MCF 10A (cell line): ENCODE measurements at regions not wholly inside any gene's neighbourhood (a gene's known extent, or its start where the extent isn't known, plus 50 kb on each side); places are given as distances from the start of the nearest gene placed in this dataset.

Experiments used
- BruUV-seq: library from RNA; stranded (reverse); fragments of 400-500 nt; replicated peaks from 2 replicates; lab custom pipeline; 2021; lab: Mats Ljungman, UMichigan
- CTCF ChIA-PET: fragments of 300-600 bp; sonication (Branson Sonifier 250); formaldehyde crosslinking; extraction: SDS; loops from one replicate; lab custom pipeline; 2021; ENCODE audit warnings: antibody characterized with exemption, inconsistent platforms; lab: Yijun Ruan, JAX
- POLR2A ChIA-PET: fragments of 300-600, 350-650 bp; sonication (Branson Sonifier 250); formaldehyde crosslinking; extraction: SDS; loops from one replicate; lab custom pipeline; 2020; ENCODE audit warnings: antibody characterized with exemption, inconsistent platforms; lab: Yijun Ruan, JAX
- DNase-seq: peaks from one replicate; pipeline ENCODE4 v3.0.0-alpha.2; 2018; ENCODE audit not compliant: unreplicated experiment
- H3K27ac Mint-ChIP-seq: one replicate; pipeline ENCODE4 v1.8.0; 2022; ENCODE audit warnings: mild to moderate bottlenecking, low read depth, mixed read lengths; ENCODE audit not compliant: unreplicated experiment
- H3K27me3 Mint-ChIP-seq: one replicate; pipeline ENCODE4 v1.8.0; 2022; ENCODE audit warnings: mixed read lengths; ENCODE audit not compliant: insufficient read depth, unreplicated experiment
- H3K36me3 Mint-ChIP-seq: one replicate; pipeline ENCODE4 v1.8.0; 2022; ENCODE audit warnings: mild to moderate bottlenecking, moderate library complexity, mixed read lengths; ENCODE audit not compliant: insufficient read depth, unreplicated experiment
- H3K4me1 Mint-ChIP-seq: one replicate; pipeline ENCODE4 v1.8.0; 2022; ENCODE audit warnings: mixed read lengths; ENCODE audit not compliant: insufficient read depth, unreplicated experiment
- H3K4me3 Mint-ChIP-seq: one replicate; pipeline ENCODE4 v1.8.0; 2022; ENCODE audit warnings: mild to moderate bottlenecking, moderate library complexity, mixed read lengths; ENCODE audit not compliant: unreplicated experiment
- H3K9me3 Mint-ChIP-seq: one replicate; pipeline ENCODE4 v1.8.0; 2022; ENCODE audit warnings: mixed read lengths; ENCODE audit not compliant: unreplicated experiment
- CTCF ChIP-seq: fragments of 200-600 bp; IDR thresholded peaks from one replicate; pipeline ENCODE4 v1.8.0; 2022; ENCODE audit warnings: antibody characterized with exemption, mild to moderate bottlenecking; ENCODE audit not compliant: unreplicated experiment
- intact Hi-C: fragments of 100-400 bp; cut with micrococcal nuclease; formaldehyde crosslinking; loops from 2 replicates; pipeline ENCODE4 v1.14.1; 2022

- no peaks in the 10 kb centered on the region for H3K27me3 Mint-ChIP-seq
- POLR2A ChIA-PET: interaction anchor here (0.5 kb wide), 1 partner anchor 787 kb away, joined by 3 read pairs; no protein-coding TSS in a partner anchor
- no TSS peak for BruUV-seq
- intact Hi-C loops: loop anchor here (10.0 kb wide), 1 partner anchor 668 kb away; no protein-coding TSS in a partner anchor
- no peak overlapping the region for H3K4me3 Mint-ChIP-seq
- no peaks in the 10 kb centered on the region for H3K4me1 Mint-ChIP-seq
- peak; percentile 17 for DNase-seq
- CTCF ChIA-PET: interaction anchor here (0.8 to 2.4 kb wide), 3 partner anchors 12 to 1919 kb away, joined by 3 to 11 read pairs (median 3); no protein-coding TSS in a partner anchor
- no peak overlapping the region for H3K27ac Mint-ChIP-seq
- TF ChIP-seq CTCF: no peak
- H3K9me3 Mint-ChIP-seq: no peaks in the 10 kb centered on the region
- H3K36me3 Mint-ChIP-seq: no peaks in the 10 kb centered on the region
Measured at GRCh38 chr2:204027091-204027490, 90.5 kb downstream of the ICOS start.

- H3K27me3 Mint-ChIP-seq: no peaks in the 10 kb centered on the region
- H3K4me3 Mint-ChIP-seq: no peak overlapping the region
- no peaks in the 10 kb centered on the region for H3K9me3 Mint-ChIP-seq
- CTCF ChIA-PET: no interaction called here
- no peak for DNase-seq
- H3K36me3 Mint-ChIP-seq: no peaks in the 10 kb centered on the region
- TF ChIP-seq CTCF: no peak
- intact Hi-C loops: no loop called here
- no TSS peak for BruUV-seq
- no peak overlapping the region for H3K27ac Mint-ChIP-seq
- H3K4me1 Mint-ChIP-seq: no peaks in the 10 kb centered on the region
- POLR2A ChIA-PET: interaction anchor here (1.0 kb wide), 1 partner anchor 15 kb away, joined by 3 read pairs; no protein-coding TSS in a partner anchor
Measured at GRCh38 chr2:204030322-204030721, 93.8 kb downstream of the ICOS start.

GRCh38 chr2:204031056-204031455 lies 94.5 kb downstream of the ICOS start:
- POLR2A ChIA-PET: interaction anchor here (1.0 kb wide), 2 partner anchors 14 to 712 kb away, joined by 3 read pairs; no protein-coding TSS in a partner anchor
- Mint-ChIP-seq H3K4me1 (no peaks in the 10 kb centered on the region), H3K36me3 (no peaks in the 10 kb centered on the region), H3K27me3 (no peaks in the 10 kb centered on the region), H3K27ac (no peak overlapping the region), H3K9me3 (no peaks in the 10 kb centered on the region), H3K4me3 (no peak overlapping the region)
- DNase-seq: no peak
- CTCF ChIA-PET: no interaction called here
- TF ChIP-seq CTCF: no peak
- intact Hi-C loops: no loop called here
- no TSS peak for BruUV-seq

GRCh38 chr2:204032301-204032700 lies 95.7 kb downstream of the ICOS start:
- Mint-ChIP-seq H3K36me3 (no peaks in the 10 kb centered on the region), H3K27ac (no peak overlapping the region), H3K9me3 (no peaks in the 10 kb centered on the region), H3K4me3 (no peak overlapping the region), H3K27me3 (no peaks in the 10 kb centered on the region), H3K4me1 (no peaks in the 10 kb centered on the region)
- intact Hi-C loops: no loop called here
- CTCF ChIA-PET: interaction anchor here (1.1 kb wide), 1 partner anchor 9 kb away, joined by 3 read pairs; no protein-coding TSS in a partner anchor
- no TSS peak for BruUV-seq
- TF ChIP-seq CTCF: no peak
- POLR2A ChIA-PET: no interaction called here
- DNase-seq: no peak
